Gastroesophageal sphincter (tissue), 4 donors: ENCODE measurements at regions not wholly inside any gene's neighbourhood (a gene's known extent, or its start where the extent isn't known, plus 50 kb on each side); places are given as distances from the start of the nearest gene placed in this dataset.

Experiments
- ATAC-seq: fragments of 150-250 bp; one replicate; pipeline ENCODE4 v1.9.1; 2016; ENCODE audit warnings: mild to moderate bottlenecking, moderate library complexity
- H3K27ac ChIP-seq, 4 donors: fragments of 200-600 bp; sonication (generic) in 3 of 4; 1 replicate in 3 of 4; 2 replicates in 1 of 4; pipeline ENCODE4 v1.5.1; 2016 to 2019
- H3K27me3 ChIP-seq: fragments of 200-600 bp; sonication (generic); one replicate; pipeline ENCODE4 v1.5.1; 2019
- H3K36me3 ChIP-seq, 2 donors: fragments of 200-600 bp; sonication (generic); one replicate each; pipeline ENCODE4 v1.5.1; 2019; ENCODE audit warnings: control low read depth in 1 of 2
- H3K4me1 ChIP-seq, 3 donors: fragments of 200-600 bp; sonication (generic); 1 replicate in 2 of 3; 2 replicates in 1 of 3; pipeline ENCODE4 v1.5.1; 2016 to 2019; ENCODE audit warnings: control low read depth in 2 of 3
- H3K4me3 ChIP-seq, 2 donors: fragments of 200-600 bp; sonication (generic); one replicate each; pipeline ENCODE4 v1.5.1; 2019; ENCODE audit warnings: mild to moderate bottlenecking in 1 of 2, moderate library complexity in 1 of 2
- H3K9me3 ChIP-seq, 3 donors: fragments of 200-600 bp; sonication (generic); one replicate each; pipeline ENCODE4 v1.5.1; 2017 to 2019; ENCODE audit warnings: control low read depth in 2 of 3
- EP300 ChIP-seq: sonication (generic); formaldehyde crosslinking; IDR thresholded peaks from one replicate; pipeline ENCODE4 v1.6.1; 2017; ENCODE audit warnings: antibody characterized with exemption, mild to moderate bottlenecking
- POLR2A ChIP-seq, 2 donors: fragments of 450-650 bp; IDR thresholded peaks; one replicate each; pipeline ENCODE4 v1.6.1; 2017; ENCODE audit warnings: antibody characterized with exemption in 2 of 2, mild to moderate bottlenecking in 2 of 2, moderate library complexity in 1 of 2
- POLR2AphosphoS5 ChIP-seq: sonication (generic); formaldehyde crosslinking; IDR thresholded peaks from one replicate; pipeline ENCODE4 v1.6.1; 2017; ENCODE audit warnings: antibody characterized with exemption
- WGBS, 2 donors: methylation state at CpG; one replicate each; pipeline ENCODE4 v1.1.5; 2018; ENCODE audit warnings: low coverage in 1 of 2; 5-methylcytosine and 5-hydroxymethylcytosine counted together
- TF ChIP-seq, protein P1 (sequence below), 4 experiments: fragments of 200-600 bp in 2 of 4; fragments of 450-650 bp in 2 of 4; sonication (generic) in 1 of 4; IDR thresholded peaks; one replicate each; pipeline ENCODE4 v1.5.1; 2017 to 2019; ENCODE audit warnings: antibody characterized with exemption in 4 of 4, mild to moderate bottlenecking in 2 of 4, moderate library complexity in 2 of 4

DNA sequence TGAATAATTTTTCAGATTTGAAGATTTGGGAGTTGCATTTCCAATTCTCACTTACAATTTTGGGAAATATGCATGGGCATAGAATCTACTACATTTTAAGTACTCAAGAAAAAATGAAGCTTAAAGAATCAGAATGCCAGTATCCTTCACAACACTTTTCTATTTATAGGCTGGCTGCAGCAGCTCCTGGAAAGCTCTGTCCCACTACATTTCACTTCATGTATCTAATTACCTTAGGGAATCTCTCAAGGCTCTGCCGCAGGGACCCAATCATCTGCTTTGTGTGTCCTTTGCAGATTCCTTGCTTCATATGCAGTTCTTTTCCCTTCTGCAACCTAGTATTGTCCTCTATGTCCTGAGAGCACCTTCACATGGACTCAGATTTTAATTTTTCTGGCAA lies 102.9 kb downstream of the NUP35 start:
- Histone ChIP-seq H3K27ac (no peak overlapping the region), H3K27me3 (no peaks in the 10 kb centered on the region), H3K4me3 (no peak overlapping the region), H3K4me1 (peaks cover 0 to 6% (median 0%) of the 10 kb centered on the region in 3 donors), H3K36me3 (no peaks in the 10 kb centered on the region), H3K9me3 (no peaks in the 10 kb centered on the region)
- no peak for ATAC-seq
- TF ChIP-seq EP300 (no peak), POLR2A (IDR thresholded peaks at IDR 0.05) (no peak), POLR2AphosphoS5 (no peak)
- TF ChIP-seq, protein P1, sequence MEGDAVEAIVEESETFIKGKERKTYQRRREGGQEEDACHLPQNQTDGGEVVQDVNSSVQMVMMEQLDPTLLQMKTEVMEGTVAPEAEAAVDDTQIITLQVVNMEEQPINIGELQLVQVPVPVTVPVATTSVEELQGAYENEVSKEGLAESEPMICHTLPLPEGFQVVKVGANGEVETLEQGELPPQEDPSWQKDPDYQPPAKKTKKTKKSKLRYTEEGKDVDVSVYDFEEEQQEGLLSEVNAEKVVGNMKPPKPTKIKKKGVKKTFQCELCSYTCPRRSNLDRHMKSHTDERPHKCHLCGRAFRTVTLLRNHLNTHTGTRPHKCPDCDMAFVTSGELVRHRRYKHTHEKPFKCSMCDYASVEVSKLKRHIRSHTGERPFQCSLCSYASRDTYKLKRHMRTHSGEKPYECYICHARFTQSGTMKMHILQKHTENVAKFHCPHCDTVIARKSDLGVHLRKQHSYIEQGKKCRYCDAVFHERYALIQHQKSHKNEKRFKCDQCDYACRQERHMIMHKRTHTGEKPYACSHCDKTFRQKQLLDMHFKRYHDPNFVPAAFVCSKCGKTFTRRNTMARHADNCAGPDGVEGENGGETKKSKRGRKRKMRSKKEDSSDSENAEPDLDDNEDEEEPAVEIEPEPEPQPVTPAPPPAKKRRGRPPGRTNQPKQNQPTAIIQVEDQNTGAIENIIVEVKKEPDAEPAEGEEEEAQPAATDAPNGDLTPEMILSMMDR (IDR thresholded peaks at IDR 0.05), result no peak
- WGBS, 2 donors, result 0 to 64% methylated on average over 1 of the region's 1 CpG

DNA sequence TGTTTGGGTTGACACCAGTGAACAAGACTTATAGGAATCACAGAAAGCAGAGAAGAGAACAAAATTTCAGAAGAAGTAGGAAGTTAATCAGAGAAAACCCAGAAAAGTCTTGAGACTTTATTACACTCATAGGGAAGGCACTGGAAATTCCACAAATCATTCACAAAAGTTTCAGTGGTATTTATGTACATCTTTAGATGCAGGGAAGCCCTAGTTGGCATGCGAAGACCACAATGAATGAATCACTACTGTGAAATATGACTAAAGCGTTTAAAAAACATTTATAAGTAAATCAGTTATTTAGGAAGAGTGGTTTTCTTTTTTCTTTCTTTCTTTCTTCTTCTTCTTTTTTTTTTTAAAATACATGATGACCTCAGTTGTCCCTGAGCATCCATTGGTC lies 105.1 kb downstream of the NUP35 start:
- H3K9me3 ChIP-seq, result no peaks in the 10 kb centered on the region
- no peak for ATAC-seq
- no peak overlapping the region for H3K4me3 ChIP-seq
- H3K36me3 ChIP-seq, result no peaks in the 10 kb centered on the region
- 71 to 100% methylated on average over 1 to 2 of the region's 2 CpGs for WGBS, 2 donors
- no peak overlapping the region for H3K27ac ChIP-seq
- TF ChIP-seq EP300, result no peak
- TF ChIP-seq, protein P1 (IDR thresholded peaks at IDR 0.05), result no peak
- no peak for TF ChIP-seq POLR2AphosphoS5
- no peak for TF ChIP-seq POLR2A (IDR thresholded peaks at IDR 0.05)
- no peaks in the 10 kb centered on the region for H3K27me3 ChIP-seq
- peaks cover 0 to 6% (median 0%) of the 10 kb centered on the region in 3 donors for H3K4me1 ChIP-seq

DNA sequence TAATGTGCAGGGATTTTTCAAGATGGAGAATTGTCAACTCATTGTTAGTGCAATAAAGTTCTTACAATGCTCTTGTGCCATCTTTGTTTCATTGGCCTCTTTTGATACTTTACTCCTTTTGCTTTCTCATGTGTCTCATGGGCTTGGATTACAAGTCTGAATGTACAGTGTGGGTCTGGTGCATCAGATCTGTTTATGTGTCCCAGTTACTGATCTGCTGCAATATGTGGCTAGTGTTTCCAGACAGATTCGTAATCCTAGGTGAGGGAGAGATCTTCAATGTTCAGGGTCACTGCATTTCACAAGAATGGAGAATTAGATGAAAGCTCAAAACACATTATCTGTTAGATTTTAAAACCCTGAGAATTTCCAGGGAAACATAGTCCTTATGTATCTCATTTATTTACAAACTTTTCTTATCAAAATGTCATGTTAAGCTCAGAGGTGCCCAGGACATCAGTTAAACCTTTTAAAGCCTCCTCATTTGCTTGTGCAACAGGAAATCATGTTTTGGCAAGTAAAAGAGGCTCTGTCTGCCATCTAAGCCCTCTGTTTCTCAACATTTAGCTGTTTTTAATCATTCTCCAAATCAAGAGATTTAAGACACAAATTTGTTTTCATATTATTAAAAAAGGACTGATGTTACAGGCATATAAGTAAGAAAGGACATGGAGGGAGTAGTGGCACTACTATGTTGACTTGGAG lies 108.1 kb downstream of the NUP35 start:
- TF ChIP-seq, protein P1 (IDR thresholded peaks at IDR 0.05), result no peak
- TF ChIP-seq POLR2AphosphoS5, result no peak
- no peak for TF ChIP-seq POLR2A (IDR thresholded peaks at IDR 0.05)
- TF ChIP-seq EP300, result no peak
- no peak overlapping the region for H3K27ac ChIP-seq
- no peaks in the 10 kb centered on the region for H3K9me3 ChIP-seq
- no peaks in the 10 kb centered on the region for H3K27me3 ChIP-seq
- no peak overlapping the region for H3K4me3 ChIP-seq
- no peak for ATAC-seq
- WGBS, 2 donors, result 86% methylated on average over 1 of the region's 1 CpG
- no peaks in the 10 kb centered on the region for H3K36me3 ChIP-seq
- H3K4me1 ChIP-seq, result peaks cover 0 to 2% (median 0%) of the 10 kb centered on the region in 3 donors

DNA sequence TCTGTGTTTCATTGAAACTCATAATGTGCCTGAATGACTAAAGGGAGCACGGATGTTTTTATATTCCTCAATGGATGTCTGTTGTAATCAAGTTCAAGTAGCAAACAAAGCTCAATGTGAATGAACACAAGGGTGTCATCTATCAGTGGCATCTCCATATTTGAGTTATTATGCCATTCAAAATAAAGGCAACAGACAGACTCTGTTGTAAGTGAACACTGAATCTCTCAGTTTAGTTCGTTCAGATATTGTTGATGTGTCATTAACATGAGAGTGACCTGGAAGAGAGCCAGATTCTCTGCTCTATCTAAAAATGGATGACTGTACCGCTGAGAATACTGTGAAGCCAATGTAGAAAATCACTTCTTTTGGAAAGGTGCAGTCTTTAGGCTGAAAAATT lies 118.7 kb downstream of the NUP35 start:
- no peak for ATAC-seq
- no peak for TF ChIP-seq EP300
- no peak for TF ChIP-seq POLR2AphosphoS5
- TF ChIP-seq, protein P1 (IDR thresholded peaks at IDR 0.05), result no peak
- no peak for TF ChIP-seq POLR2A (IDR thresholded peaks at IDR 0.05)
- H3K27ac ChIP-seq, result no peak overlapping the region

DNA sequence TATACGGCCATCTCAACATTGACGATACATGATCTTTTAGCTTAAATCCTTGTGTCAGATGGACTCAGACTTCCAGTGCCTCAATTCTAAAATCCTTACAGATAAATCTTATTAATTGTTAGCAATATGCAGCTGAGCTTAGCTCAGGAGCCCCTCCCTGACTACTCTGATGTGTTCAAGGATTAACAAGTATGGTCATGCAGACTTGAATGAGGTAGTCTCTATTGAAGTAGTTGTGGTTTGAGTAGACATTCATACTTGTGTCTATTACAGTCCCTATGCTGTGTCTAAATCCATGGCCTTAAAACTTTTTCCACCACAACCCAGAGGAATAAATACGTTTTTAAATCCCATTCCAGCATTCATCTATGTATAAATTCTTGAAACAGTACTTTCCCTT lies 119.5 kb downstream of the NUP35 start:
- no peak overlapping the region for H3K27ac ChIP-seq

More for the DNA sequence above, 118.7 kb downstream of the NUP35 start:
- Histone ChIP-seq H3K4me1 (no peaks in the 10 kb centered on the region), H3K36me3 (no peaks in the 10 kb centered on the region), H3K27me3 (no peaks in the 10 kb centered on the region), H3K4me3 (no peak overlapping the region), H3K9me3 (no peaks in the 10 kb centered on the region)
- 52 to 63% methylated on average over 3 of the region's 3 CpGs for WGBS, 2 donors

More for the DNA sequence above, 119.5 kb downstream of the NUP35 start:
- Histone ChIP-seq H3K4me1 (no peaks in the 10 kb centered on the region), H3K36me3 (no peaks in the 10 kb centered on the region), H3K9me3 (no peaks in the 10 kb centered on the region), H3K27me3 (no peaks in the 10 kb centered on the region), H3K4me3 (no peak overlapping the region)
- ATAC-seq, result no peak
- WGBS, 2 donors, result 90 to 94% methylated on average over 3 of the region's 3 CpGs
- TF ChIP-seq POLR2A (IDR thresholded peaks at IDR 0.05), result no peak
- TF ChIP-seq EP300, result no peak
- TF ChIP-seq POLR2AphosphoS5, result no peak
- TF ChIP-seq, protein P1 (IDR thresholded peaks at IDR 0.05), result no peak
